KMS-11 (cell line): ENCODE measurements at regions not wholly inside any gene's neighbourhood (a gene's known extent, or its start where the extent isn't known, plus 50 kb on each side); places are given as distances from the start of the nearest gene placed in this dataset.

ENCODE experiments used
- H2AFZ ChIP-seq: fragments of 200-600 bp; sonication (generic); 2 replicates; pipeline ENCODE4 v1.6.1; 2016; ENCODE audit warnings: antibody characterized with exemption, mixed run types, low read depth
- H3K27ac ChIP-seq: fragments of 200-600 bp; sonication (generic); 2 replicates; pipeline ENCODE4 v1.6.1; 2016; ENCODE audit warnings: mild to moderate bottlenecking, mixed run types
- H3K27me3 ChIP-seq: fragments of 200-600 bp; sonication (generic); 2 replicates; pipeline ENCODE4 v1.6.1; 2017; ENCODE audit warnings: mild to moderate bottlenecking, low read depth, mixed run types, moderate library complexity; ENCODE audit not compliant: insufficient read depth
- H3K36me3 ChIP-seq: fragments of 200-600 bp; sonication (generic); 2 replicates; pipeline ENCODE4 v1.6.1; 2017; ENCODE audit warnings: mild to moderate bottlenecking, mixed run types; ENCODE audit not compliant: insufficient read depth
- H3K4me1 ChIP-seq: fragments of 200-600 bp; sonication (generic); 2 replicates; pipeline ENCODE4 v1.6.1; 2016; ENCODE audit warnings: mild to moderate bottlenecking, low read depth, mixed run types; ENCODE audit not compliant: poor library complexity, severe bottlenecking
- H3K4me2 ChIP-seq: fragments of 200-600 bp; sonication (generic); 2 replicates; pipeline ENCODE4 v1.7.0; 2016; ENCODE audit warnings: mild to moderate bottlenecking, mixed run types
- H3K4me3 ChIP-seq: fragments of 200-600 bp; sonication (generic); IDR thresholded peaks from 2 replicates; pipeline ENCODE4 v1.6.1; 2017; ENCODE audit warnings: low read depth, low read length, mixed read lengths; ENCODE audit not compliant: insufficient read depth
- H3K79me2 ChIP-seq: fragments of 200-600 bp; sonication (generic); 2 replicates; pipeline ENCODE4 v1.6.1; 2016; ENCODE audit warnings: low read depth, mixed run types; ENCODE audit not compliant: insufficient read depth
- H3K9ac ChIP-seq: fragments of 200-600 bp; sonication (generic); 2 replicates; pipeline ENCODE4 v1.6.1; 2016; ENCODE audit warnings: mild to moderate bottlenecking, mixed run types
- H4K20me1 ChIP-seq: fragments of 200-600 bp; sonication (generic); 2 replicates; pipeline ENCODE4 v1.6.1; 2016; ENCODE audit warnings: mild to moderate bottlenecking, mixed run types; ENCODE audit not compliant: insufficient read depth
- TF ChIP-seq, protein P1 (sequence below): fragments of 200-600 bp; sonication (generic); conservative IDR thresholded peaks from 2 replicates; pipeline ENCODE4 v1.6.1; 2017; ENCODE audit warnings: low read depth, mild to moderate bottlenecking, antibody characterized with exemption, low read length, moderate library complexity, mixed read lengths

GRCh38 chr6:140360651-140361050 is 986.2 kb upstream of the CITED2 start:
- Histone ChIP-seq H3K36me3 (no peaks in the 10 kb centered on the region), H2AFZ (no peak overlapping the region), H3K4me1 (no peaks in the 10 kb centered on the region), H3K27ac (no peak overlapping the region), H3K4me2 (no peak overlapping the region), H3K27me3 (no peaks in the 10 kb centered on the region), H3K4me3 (no peak overlapping the region), H3K9ac (no peak overlapping the region), H4K20me1 (no peaks in the 10 kb centered on the region), H3K79me2 (no peaks in the 10 kb centered on the region)
- TF ChIP-seq, protein P1, sequence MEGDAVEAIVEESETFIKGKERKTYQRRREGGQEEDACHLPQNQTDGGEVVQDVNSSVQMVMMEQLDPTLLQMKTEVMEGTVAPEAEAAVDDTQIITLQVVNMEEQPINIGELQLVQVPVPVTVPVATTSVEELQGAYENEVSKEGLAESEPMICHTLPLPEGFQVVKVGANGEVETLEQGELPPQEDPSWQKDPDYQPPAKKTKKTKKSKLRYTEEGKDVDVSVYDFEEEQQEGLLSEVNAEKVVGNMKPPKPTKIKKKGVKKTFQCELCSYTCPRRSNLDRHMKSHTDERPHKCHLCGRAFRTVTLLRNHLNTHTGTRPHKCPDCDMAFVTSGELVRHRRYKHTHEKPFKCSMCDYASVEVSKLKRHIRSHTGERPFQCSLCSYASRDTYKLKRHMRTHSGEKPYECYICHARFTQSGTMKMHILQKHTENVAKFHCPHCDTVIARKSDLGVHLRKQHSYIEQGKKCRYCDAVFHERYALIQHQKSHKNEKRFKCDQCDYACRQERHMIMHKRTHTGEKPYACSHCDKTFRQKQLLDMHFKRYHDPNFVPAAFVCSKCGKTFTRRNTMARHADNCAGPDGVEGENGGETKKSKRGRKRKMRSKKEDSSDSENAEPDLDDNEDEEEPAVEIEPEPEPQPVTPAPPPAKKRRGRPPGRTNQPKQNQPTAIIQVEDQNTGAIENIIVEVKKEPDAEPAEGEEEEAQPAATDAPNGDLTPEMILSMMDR: no peak

DNA sequence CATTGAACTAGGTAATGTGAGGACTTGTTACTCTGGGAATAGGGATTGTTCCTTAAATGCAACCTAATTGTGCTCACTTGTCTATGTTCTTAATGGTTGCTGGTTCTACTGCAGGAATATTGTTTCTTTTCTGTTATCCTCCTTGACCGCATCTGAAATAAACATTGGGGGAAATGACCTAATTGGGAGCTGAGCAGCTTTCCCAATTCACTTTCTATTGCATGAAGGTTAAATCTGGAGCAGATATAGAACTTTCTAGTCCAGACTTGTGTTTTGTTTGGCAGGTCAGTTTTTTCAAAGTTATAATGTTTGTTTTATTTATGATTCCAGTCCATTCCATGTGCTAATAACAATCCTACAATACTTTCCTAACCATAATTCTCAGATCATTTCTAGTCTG is 981.0 kb upstream of the CITED2 start:
- Histone ChIP-seq H3K79me2 (no peaks in the 10 kb centered on the region), H3K27me3 (no peaks in the 10 kb centered on the region), H4K20me1 (no peaks in the 10 kb centered on the region), H3K4me3 (no peak overlapping the region), H3K9ac (no peak overlapping the region), H3K36me3 (no peaks in the 10 kb centered on the region), H3K27ac (no peak overlapping the region), H2AFZ (no peak overlapping the region), H3K4me1 (no peaks in the 10 kb centered on the region), H3K4me2 (no peak overlapping the region)
- TF ChIP-seq, protein P1: no peak

GRCh38 chr6:140354296-140354695 is 979.8 kb upstream of the CITED2 start:
- Histone ChIP-seq H3K36me3 (no peaks in the 10 kb centered on the region), H3K9ac (no peak overlapping the region), H3K4me2 (no peak overlapping the region), H2AFZ (no peak overlapping the region), H3K4me1 (no peaks in the 10 kb centered on the region), H3K27ac (no peak overlapping the region), H3K27me3 (no peaks in the 10 kb centered on the region), H4K20me1 (no peaks in the 10 kb centered on the region), H3K79me2 (no peaks in the 10 kb centered on the region), H3K4me3 (no peak overlapping the region)
- TF ChIP-seq, protein P1: no peak

- Histone ChIP-seq H3K79me2 (no peaks in the 10 kb centered on the region), H3K27ac (no peak overlapping the region), H3K27me3 (no peaks in the 10 kb centered on the region), H2AFZ (no peak overlapping the region), H4K20me1 (no peaks in the 10 kb centered on the region), H3K4me3 (no peak overlapping the region), H3K36me3 (no peaks in the 10 kb centered on the region), H3K4me2 (no peak overlapping the region), H3K9ac (no peak overlapping the region), H3K4me1 (no peaks in the 10 kb centered on the region)
- TF ChIP-seq, protein P1: no peak
These were observed 979.1 kb upstream of the CITED2 start for GRCh38 chr6:140353536-140353935.
